Kidney (tissue), 13 donors: ENCODE measurements at regions not wholly inside any gene's neighbourhood (a gene's known extent, or its start where the extent isn't known, plus 50 kb on each side); places are given as distances from the start of the nearest gene placed in this dataset.

Experiments used
- DNase-seq, 5 donors: peaks; one replicate each; pipeline ENCODE4 v3.0.0-alpha.2; 2013 to 2020
- FAIRE-seq: peaks from 2 replicates; lab custom pipeline; 2012; peaks lifted over from hg19 to GRCh38; lab: Jason Lieb, UNC
- H3K27ac ChIP-seq, 2 donors: one replicate each; pipeline ENCODE4 v1.7.0; 2013; ENCODE audit warnings: low read depth in 2 of 2, low read length in 2 of 2, inconsistent platforms in 1 of 2
- H3K27me3 ChIP-seq: one replicate; pipeline ENCODE4 v1.7.1; 2013; ENCODE audit warnings: low read length, inconsistent platforms; ENCODE audit not compliant: control insufficient read depth, insufficient read depth
- H3K36me3 ChIP-seq, 3 donors: one replicate each; pipeline versions ENCODE4 v1.7.0 to v1.7.1; 2013; ENCODE audit warnings: low read length in 3 of 3, control low read depth in 1 of 3, inconsistent platforms in 1 of 3; ENCODE audit not compliant: insufficient read depth in 3 of 3, control insufficient read depth in 2 of 3
- H3K4me1 ChIP-seq, 3 donors: one replicate each; pipeline versions ENCODE4 v1.7.0 to v1.7.1; 2013; ENCODE audit warnings: low read length in 3 of 3, inconsistent platforms in 1 of 3, low read depth in 1 of 3; ENCODE audit not compliant: control insufficient read depth in 2 of 3, insufficient read depth in 2 of 3
- H3K4me3 ChIP-seq, 3 donors: one replicate each; pipeline versions ENCODE4 v1.7.0 to v1.8.1; 2013; ENCODE audit warnings: low read length in 3 of 3, control low read depth in 1 of 3, inconsistent platforms in 1 of 3
- H3K9ac ChIP-seq, 3 donors: one replicate each; pipeline versions ENCODE4 v1.7.0 to v1.7.1; 2013; ENCODE audit warnings: low read length in 3 of 3, control low read depth in 1 of 3, inconsistent platforms in 1 of 3
- H3K9me3 ChIP-seq, 3 donors: one replicate each; pipeline versions ENCODE4 v1.7.0 to v1.7.1; 2013; ENCODE audit warnings: low read length in 3 of 3, control low read depth in 1 of 3, inconsistent platforms in 1 of 3; ENCODE audit not compliant: control insufficient read depth in 2 of 3, insufficient read depth in 1 of 3
- intact Hi-C: fragments of 100-400 bp; cut with DNase I; formaldehyde crosslinking; loops from one replicate; pipeline ENCODE4 v1.11.1; 2022
- TF ChIP-seq, protein P1 (sequence below): IDR thresholded peaks from 3 replicates; pipeline ENCODE4 v1.5.1; 2012; ENCODE audit warnings: mild to moderate bottlenecking, moderate library complexity, borderline replicate concordance; ENCODE audit not compliant: insufficient read depth; ENCODE audit errors: extremely low read depth
- donor health status: control.
- donor health status: control.
- donor health status: control.
- donor health status: control.
- donor health status: control.
- donor health status: DM: yes; HTN: yes; CAD: no.
- donor health status: Normal renal cell carcinoma (clear cell type).

GRCh38 chr13:102974317-102975087 lies 91.7 kb downstream of the SLC10A2 start:
- intact Hi-C loops = no loop called here
- no peaks in the 10 kb centered on the region for H3K9me3 ChIP-seq
- H3K4me1 ChIP-seq = no peaks in the 10 kb centered on the region
- no peak overlapping the region for H3K27ac ChIP-seq
- peak in 2 of 5 donors; percentile 4 to 8 for DNase-seq
- H3K36me3 ChIP-seq = no peaks in the 10 kb centered on the region
- no peak overlapping the region for H3K4me3 ChIP-seq
- H3K27me3 ChIP-seq = no peaks in the 10 kb centered on the region
- TF ChIP-seq, protein P1, sequence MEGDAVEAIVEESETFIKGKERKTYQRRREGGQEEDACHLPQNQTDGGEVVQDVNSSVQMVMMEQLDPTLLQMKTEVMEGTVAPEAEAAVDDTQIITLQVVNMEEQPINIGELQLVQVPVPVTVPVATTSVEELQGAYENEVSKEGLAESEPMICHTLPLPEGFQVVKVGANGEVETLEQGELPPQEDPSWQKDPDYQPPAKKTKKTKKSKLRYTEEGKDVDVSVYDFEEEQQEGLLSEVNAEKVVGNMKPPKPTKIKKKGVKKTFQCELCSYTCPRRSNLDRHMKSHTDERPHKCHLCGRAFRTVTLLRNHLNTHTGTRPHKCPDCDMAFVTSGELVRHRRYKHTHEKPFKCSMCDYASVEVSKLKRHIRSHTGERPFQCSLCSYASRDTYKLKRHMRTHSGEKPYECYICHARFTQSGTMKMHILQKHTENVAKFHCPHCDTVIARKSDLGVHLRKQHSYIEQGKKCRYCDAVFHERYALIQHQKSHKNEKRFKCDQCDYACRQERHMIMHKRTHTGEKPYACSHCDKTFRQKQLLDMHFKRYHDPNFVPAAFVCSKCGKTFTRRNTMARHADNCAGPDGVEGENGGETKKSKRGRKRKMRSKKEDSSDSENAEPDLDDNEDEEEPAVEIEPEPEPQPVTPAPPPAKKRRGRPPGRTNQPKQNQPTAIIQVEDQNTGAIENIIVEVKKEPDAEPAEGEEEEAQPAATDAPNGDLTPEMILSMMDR = no peak
- no peak overlapping the region for H3K9ac ChIP-seq
- no peak for FAIRE-seq

DNA sequence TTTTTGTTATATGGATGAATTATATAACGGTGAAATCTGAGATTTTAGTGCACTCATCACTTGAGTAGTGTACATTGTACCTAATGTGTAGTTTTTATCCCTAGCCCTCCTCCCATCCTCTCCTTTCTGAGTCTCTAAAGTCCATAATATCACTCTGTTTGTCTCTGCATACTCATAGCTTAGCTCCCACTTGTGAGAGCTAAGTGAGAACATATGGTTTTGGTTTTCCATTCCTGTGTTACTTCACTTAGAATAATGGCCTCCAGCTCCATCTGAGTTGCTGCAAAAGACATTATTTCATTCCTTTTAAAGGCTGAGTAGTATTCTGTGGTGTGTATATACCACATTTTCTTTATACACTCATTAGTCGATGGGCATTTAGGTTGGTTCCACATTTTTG lies 94.0 kb downstream of the SLC10A2 start:
- H3K4me3 ChIP-seq = no peak overlapping the region
- TF ChIP-seq, protein P1 = no peak
- H3K36me3 ChIP-seq = no peaks in the 10 kb centered on the region
- no peaks in the 10 kb centered on the region for H3K4me1 ChIP-seq
- no peak overlapping the region for H3K27ac ChIP-seq
- no peak for DNase-seq
- H3K9ac ChIP-seq = no peak overlapping the region
- FAIRE-seq = no peak
- no peaks in the 10 kb centered on the region for H3K27me3 ChIP-seq
- no peaks in the 10 kb centered on the region for H3K9me3 ChIP-seq
- intact Hi-C loops = no loop called here

DNA sequence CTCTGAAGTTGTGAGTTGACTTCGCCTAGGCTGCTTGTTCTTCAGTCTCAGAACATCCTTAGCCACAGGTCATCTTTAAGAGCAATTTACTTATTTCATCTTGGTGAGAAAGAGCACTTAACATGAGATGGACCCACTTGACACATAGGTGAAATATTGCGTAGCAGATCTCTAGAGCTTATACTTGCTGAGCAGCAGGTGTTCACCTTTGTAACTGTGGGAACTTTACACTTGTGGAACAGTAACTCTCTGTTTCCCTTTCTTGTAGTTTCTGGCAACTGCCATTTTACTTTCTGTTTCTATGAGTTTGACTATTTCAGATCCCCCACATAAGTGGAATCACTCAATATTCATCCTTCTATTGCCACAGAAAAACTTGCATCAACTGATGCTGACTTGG lies 95.7 kb downstream of the SLC10A2 start:
- H3K4me3 ChIP-seq = no peak overlapping the region
- no peak overlapping the region for H3K27ac ChIP-seq
- intact Hi-C loops = no loop called here
- no peaks in the 10 kb centered on the region for H3K27me3 ChIP-seq
- H3K4me1 ChIP-seq = no peaks in the 10 kb centered on the region
- no peak for DNase-seq
- H3K9ac ChIP-seq = no peak overlapping the region
- no peaks in the 10 kb centered on the region for H3K36me3 ChIP-seq
- FAIRE-seq = no peak
- H3K9me3 ChIP-seq = no peaks in the 10 kb centered on the region
- TF ChIP-seq, protein P1 = no peak
